SU-DHL-6 (cell line): ENCODE measurements at regions not wholly inside any gene's neighbourhood (a gene's known extent, or its start where the extent isn't known, plus 50 kb on each side); places are given as distances from the start of the nearest gene placed in this dataset.

Experiments
- CTCF ChIP-seq: fragments of 200-600 bp; sonication (generic); IDR thresholded peaks from one replicate; pipeline ENCODE4 v1.5.1; 2017; ENCODE audit warnings: antibody characterized with exemption, mild to moderate bottlenecking, low read length, moderate library complexity; ENCODE audit not compliant: insufficient read depth, poor library complexity, severe bottlenecking
- EZH2phosphoT487 ChIP-seq: fragments of 200-600 bp; sonication (generic), shearing (Covaris generic); conservative IDR thresholded peaks from 2 replicates; pipeline ENCODE4 v1.6.1; 2018; ENCODE audit warnings: mild to moderate bottlenecking, antibody characterized with exemption, low read length, moderate library complexity, mixed read lengths

- TF ChIP-seq CTCF, result peak; percentile 36
- TF ChIP-seq EZH2phosphoT487, result no peak
These were observed 159.5 kb upstream of the MAST4 start for GRCh38 chr5:66436721-66437120.
